Ishikawa (cell line): ENCODE measurements at regions not wholly inside any gene's neighbourhood (a gene's known extent, or its start where the extent isn't known, plus 50 kb on each side); places are given as distances from the start of the nearest gene placed in this dataset.

Experiments
- CEBPB ChIP-seq: IDR thresholded peaks from 2 replicates; pipeline ENCODE4 v1.6.1; 2012
- CREB1 ChIP-seq: IDR thresholded peaks from 2 replicates; pipeline ENCODE4 v1.6.1; 2012; ENCODE audit warnings: low read depth
- EGR1 ChIP-seq: IDR thresholded peaks from 2 replicates; pipeline ENCODE4 v1.6.1; 2012
- EP300 ChIP-seq: IDR thresholded peaks from 2 replicates; pipeline ENCODE4 v1.6.1; 2012; ENCODE audit warnings: borderline replicate concordance
- FOXM1 ChIP-seq: IDR thresholded peaks from 2 replicates; pipeline ENCODE4 v1.6.1; 2012; ENCODE audit warnings: low read depth, borderline replicate concordance
- MAX ChIP-seq: IDR thresholded peaks from 2 replicates; pipeline ENCODE4 v1.6.1; 2012
- NFIC ChIP-seq: IDR thresholded peaks from 2 replicates; pipeline ENCODE4 v1.6.1; 2012
- RAD21 ChIP-seq: IDR thresholded peaks from 2 replicates; pipeline ENCODE4 v1.6.1; 2012; ENCODE audit warnings: low read depth
- TAF1 ChIP-seq: IDR thresholded peaks from 2 replicates; pipeline ENCODE4 v1.6.1; 2012; ENCODE audit warnings: low read depth, mild to moderate bottlenecking
- TCF12 ChIP-seq: IDR thresholded peaks from 2 replicates; pipeline ENCODE4 v1.6.1; 2012; ENCODE audit warnings: low read depth
- TEAD4 ChIP-seq: IDR thresholded peaks from 2 replicates; pipeline ENCODE4 v1.6.1; 2012
- YY1 ChIP-seq: IDR thresholded peaks from 2 replicates; pipeline ENCODE4 v1.6.1; 2012; ENCODE audit warnings: low read depth
- ZBTB7A ChIP-seq: IDR thresholded peaks from 2 replicates; pipeline ENCODE4 v1.6.1; 2012; ENCODE audit warnings: low read depth
- TF ChIP-seq, protein P1 (sequence below): IDR thresholded peaks from 2 replicates; pipeline ENCODE4 v1.6.1; 2012; ENCODE audit warnings: low read depth, mild to moderate bottlenecking
- TF ChIP-seq, protein P2 (sequence below): IDR thresholded peaks from 2 replicates; pipeline ENCODE4 v1.6.1; 2012

DNA sequence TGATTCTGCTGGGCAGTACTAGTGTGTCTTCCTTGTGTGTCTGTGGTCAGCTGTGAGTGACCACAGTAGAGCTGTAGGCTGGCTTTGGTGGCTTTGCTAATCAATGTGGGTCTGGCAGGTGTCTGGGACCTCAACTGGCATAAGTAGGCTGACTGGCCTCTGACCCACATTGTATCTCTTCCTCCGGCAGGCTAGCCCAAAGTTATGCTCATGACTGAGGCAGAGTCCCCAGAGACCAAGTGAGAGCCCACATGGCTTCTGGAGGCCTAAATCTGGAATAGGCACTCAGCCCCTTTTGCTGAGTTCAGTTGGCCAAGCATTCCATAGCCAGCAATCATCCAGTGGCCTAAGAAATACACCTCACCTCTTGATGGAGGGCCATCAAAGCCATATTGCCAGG is 289.1 kb upstream of the SUCLG2 start:
- TF ChIP-seq NFIC: no peak
- no peak for TF ChIP-seq MAX
- no peak for TF ChIP-seq EGR1
- TF ChIP-seq ZBTB7A: no peak
- TF ChIP-seq TAF1: no peak
- TF ChIP-seq TEAD4: no peak
- TF ChIP-seq FOXM1: no peak
- TF ChIP-seq RAD21: no peak
- TF ChIP-seq CEBPB: no peak

DNA sequence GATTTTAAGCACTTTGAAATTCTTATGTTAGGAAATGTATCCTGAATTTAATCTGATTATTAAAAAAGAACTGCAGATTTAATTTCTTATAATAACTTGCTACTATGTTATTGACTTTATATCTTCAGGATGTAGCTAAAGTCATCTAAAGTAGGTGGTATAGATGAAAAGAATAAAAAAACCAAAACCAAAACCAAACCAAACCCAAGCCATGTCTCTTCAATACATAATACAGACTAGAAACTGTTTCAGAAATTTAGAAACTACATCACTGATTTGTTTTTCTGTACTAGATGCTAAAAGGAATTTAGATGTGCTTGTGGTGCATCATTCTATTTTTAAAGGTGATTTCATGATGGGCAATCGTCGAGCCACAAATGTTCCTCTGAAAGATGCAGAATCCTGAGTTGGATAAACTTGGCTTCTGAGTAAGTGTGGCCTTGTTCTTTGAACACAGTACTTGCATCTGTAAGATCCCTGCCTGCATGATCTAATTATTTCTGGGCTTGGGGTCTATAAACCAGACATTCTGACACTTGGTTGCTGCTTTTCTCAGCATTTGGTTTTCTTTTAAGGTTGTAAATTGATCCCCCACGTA is 287.1 kb upstream of the SUCLG2 start:
- no peak for TF ChIP-seq CEBPB
- no peak for TF ChIP-seq EP300
- TF ChIP-seq ZBTB7A: no peak
- TF ChIP-seq EGR1: no peak
- TF ChIP-seq RAD21: no peak
- no peak for TF ChIP-seq CREB1
- TF ChIP-seq, protein P1, sequence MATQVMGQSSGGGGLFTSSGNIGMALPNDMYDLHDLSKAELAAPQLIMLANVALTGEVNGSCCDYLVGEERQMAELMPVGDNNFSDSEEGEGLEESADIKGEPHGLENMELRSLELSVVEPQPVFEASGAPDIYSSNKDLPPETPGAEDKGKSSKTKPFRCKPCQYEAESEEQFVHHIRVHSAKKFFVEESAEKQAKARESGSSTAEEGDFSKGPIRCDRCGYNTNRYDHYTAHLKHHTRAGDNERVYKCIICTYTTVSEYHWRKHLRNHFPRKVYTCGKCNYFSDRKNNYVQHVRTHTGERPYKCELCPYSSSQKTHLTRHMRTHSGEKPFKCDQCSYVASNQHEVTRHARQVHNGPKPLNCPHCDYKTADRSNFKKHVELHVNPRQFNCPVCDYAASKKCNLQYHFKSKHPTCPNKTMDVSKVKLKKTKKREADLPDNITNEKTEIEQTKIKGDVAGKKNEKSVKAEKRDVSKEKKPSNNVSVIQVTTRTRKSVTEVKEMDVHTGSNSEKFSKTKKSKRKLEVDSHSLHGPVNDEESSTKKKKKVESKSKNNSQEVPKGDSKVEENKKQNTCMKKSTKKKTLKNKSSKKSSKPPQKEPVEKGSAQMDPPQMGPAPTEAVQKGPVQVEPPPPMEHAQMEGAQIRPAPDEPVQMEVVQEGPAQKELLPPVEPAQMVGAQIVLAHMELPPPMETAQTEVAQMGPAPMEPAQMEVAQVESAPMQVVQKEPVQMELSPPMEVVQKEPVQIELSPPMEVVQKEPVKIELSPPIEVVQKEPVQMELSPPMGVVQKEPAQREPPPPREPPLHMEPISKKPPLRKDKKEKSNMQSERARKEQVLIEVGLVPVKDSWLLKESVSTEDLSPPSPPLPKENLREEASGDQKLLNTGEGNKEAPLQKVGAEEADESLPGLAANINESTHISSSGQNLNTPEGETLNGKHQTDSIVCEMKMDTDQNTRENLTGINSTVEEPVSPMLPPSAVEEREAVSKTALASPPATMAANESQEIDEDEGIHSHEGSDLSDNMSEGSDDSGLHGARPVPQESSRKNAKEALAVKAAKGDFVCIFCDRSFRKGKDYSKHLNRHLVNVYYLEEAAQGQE: no peak
- no peak for TF ChIP-seq YY1
- TF ChIP-seq TAF1: no peak

DNA sequence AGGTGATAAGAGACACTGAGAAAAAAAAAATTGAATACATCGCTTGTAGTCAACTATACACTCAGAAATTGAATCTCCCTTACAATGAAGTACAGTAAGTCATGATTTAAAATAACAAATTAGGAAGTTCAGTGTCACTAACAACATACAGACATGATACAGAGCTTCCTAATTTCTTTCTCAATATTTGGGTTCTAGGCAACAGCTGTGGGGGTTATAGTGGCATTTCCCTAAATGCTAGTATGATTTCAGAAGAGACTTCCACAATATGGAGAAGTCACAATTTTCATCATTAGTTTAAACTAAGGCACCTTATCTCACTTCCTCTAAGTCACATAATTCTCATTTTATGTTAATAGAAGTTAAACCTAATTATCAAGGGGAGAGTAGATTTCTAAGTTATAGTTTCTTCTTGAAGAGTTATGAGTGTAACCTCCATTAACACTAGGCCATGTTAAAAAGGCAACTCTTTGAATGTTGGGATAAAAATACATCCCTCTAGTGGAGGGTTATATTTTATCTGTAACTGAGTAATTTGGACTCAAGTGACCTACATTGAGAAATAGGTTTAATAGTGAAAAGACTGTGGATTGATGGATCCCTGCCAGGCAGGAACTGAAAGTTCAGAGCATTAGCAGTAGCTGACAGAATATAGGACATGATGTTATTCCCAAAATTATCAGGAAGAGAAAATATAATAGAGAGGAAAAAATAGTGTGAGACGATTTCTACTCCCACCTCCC is 286.0 kb upstream of the SUCLG2 start:
- TF ChIP-seq TEAD4 (no peak), YY1 (no peak), FOXM1 (no peak), ZBTB7A (no peak), RAD21 (no peak), NFIC (no peak), TAF1 (no peak)
- TF ChIP-seq, protein P1: no peak

DNA sequence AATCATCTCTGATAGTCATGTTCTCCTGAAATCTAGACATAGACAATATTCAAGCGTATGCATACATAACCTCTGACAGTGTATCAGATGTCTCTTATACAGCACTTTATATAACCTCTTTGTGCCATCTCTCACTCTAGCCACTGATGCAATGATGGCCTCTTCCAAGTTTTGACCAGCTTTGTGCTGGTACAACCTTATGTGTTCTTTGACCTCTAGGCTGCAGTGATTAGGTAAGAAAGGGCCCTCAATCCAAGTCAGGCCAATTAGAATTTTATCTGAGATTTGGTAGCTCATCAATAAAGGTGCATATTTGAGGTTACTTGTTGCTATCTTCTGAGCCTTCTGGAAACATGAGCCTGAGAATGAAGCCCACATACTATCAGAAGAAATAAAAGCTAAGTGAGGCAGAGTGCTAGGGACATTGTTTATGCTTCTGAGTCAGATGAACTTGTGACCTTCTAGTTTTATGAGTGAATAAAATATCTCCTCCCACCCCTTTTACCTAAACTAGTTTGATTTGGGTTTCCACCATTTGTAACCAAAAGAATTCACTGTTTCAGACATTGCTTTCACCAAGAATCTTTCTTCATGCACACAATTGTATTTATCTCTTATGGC is 283.2 kb upstream of the SUCLG2 start:
- TF ChIP-seq, protein P2, sequence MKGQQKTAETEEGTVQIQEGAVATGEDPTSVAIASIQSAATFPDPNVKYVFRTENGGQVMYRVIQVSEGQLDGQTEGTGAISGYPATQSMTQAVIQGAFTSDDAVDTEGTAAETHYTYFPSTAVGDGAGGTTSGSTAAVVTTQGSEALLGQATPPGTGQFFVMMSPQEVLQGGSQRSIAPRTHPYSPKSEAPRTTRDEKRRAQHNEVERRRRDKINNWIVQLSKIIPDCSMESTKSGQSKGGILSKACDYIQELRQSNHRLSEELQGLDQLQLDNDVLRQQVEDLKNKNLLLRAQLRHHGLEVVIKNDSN: no peak
- TF ChIP-seq TCF12 (no peak), TEAD4 (no peak), ZBTB7A (no peak), CREB1 (no peak), CEBPB (no peak), FOXM1 (no peak), MAX (no peak), NFIC (no peak), RAD21 (no peak), TAF1 (no peak), YY1 (no peak), EGR1 (no peak), EP300 (no peak)
- TF ChIP-seq, protein P1: no peak
